OCI-LY1 (cell line): ENCODE measurements at regions not wholly inside any gene's neighbourhood (a gene's known extent, or its start where the extent isn't known, plus 50 kb on each side); places are given as distances from the start of the nearest gene placed in this dataset.

Experiments used
- EZH2 ChIP-seq: fragments of 200-600 bp; sonication (generic), shearing (Covaris generic); IDR thresholded peaks from 2 replicates; pipeline ENCODE4 v1.8.0; 2017; ENCODE audit warnings: borderline replicate concordance, mixed run types, mild to moderate bottlenecking, antibody characterized with exemption, low read length, moderate library complexity, mixed read lengths
- TF ChIP-seq, protein P1 (sequence below): fragments of 200-600 bp; sonication (generic), shearing (Covaris generic); IDR thresholded peaks from 2 replicates; pipeline ENCODE4 v1.5.1; 2017; ENCODE audit warnings: mild to moderate bottlenecking, antibody characterized with exemption, low read length, moderate library complexity, mixed read lengths

DNA sequence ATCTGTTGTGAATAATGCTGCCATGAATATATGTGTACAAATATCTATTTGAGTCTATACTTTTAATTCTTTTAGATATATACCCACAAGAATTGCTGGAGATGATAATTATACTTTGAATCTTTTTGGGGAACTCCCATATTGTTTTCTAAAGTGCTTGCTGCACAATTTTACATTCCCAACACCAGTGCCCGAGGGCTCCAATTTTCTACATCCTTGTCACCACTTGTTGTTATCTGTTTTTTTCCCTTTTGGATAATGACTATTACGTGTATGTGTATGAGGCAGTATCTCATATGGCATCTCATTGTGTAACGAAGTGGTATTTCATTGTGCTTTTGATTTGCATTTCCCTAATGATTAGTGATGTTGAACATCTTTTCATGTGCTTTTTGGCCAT lies 127.1 kb downstream of the SUDS3 start:
- TF ChIP-seq, protein P1, sequence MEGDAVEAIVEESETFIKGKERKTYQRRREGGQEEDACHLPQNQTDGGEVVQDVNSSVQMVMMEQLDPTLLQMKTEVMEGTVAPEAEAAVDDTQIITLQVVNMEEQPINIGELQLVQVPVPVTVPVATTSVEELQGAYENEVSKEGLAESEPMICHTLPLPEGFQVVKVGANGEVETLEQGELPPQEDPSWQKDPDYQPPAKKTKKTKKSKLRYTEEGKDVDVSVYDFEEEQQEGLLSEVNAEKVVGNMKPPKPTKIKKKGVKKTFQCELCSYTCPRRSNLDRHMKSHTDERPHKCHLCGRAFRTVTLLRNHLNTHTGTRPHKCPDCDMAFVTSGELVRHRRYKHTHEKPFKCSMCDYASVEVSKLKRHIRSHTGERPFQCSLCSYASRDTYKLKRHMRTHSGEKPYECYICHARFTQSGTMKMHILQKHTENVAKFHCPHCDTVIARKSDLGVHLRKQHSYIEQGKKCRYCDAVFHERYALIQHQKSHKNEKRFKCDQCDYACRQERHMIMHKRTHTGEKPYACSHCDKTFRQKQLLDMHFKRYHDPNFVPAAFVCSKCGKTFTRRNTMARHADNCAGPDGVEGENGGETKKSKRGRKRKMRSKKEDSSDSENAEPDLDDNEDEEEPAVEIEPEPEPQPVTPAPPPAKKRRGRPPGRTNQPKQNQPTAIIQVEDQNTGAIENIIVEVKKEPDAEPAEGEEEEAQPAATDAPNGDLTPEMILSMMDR = no peak
- no peak for TF ChIP-seq EZH2
